Activated effector memory CD4-positive, alpha-beta T cell treated with anti-CD3 and anti-CD28 coated beads, Interleukin-2, amount 50 U/mL, for 16 hours (primary cell): ENCODE measurements at regions not wholly inside any gene's neighbourhood (a gene's known extent, or its start where the extent isn't known, plus 50 kb on each side); places are given as distances from the start of the nearest gene placed in this dataset.

Source experiments
- DNase-seq: peaks from one replicate; pipeline ENCODE4 v3.0.0-alpha.2; 2020

GRCh38 chr20:40486297-40486696 lies 202.7 kb downstream of the MAFB start:
- DNase-seq, result no peak

GRCh38 chr20:40481743-40482458 lies 207.1 kb downstream of the MAFB start:
- DNase-seq, result no peak

DNA sequence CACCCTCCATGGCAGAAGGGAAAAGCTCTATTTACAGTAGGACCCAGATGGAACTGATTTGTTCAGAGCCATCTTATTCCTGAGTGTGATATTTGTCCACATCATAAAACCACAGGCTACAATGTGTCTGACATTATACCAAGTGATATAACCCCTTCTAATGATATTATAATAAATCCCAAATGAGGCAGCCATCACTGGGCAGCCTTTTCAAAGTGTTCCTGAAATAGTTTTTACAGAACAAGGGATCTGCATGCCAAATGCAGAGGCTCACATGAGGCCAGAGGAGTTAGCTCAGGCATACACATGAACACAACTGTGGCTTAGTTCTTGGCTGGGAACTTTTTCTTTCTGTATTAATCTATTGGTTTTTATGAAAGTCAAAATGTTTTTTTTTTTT lies 207.7 kb downstream of the MAFB start:
- no peak for DNase-seq

- no peak for DNase-seq
Measured at GRCh38 chr20:40477805-40478204, 211.2 kb downstream of the MAFB start.

DNA sequence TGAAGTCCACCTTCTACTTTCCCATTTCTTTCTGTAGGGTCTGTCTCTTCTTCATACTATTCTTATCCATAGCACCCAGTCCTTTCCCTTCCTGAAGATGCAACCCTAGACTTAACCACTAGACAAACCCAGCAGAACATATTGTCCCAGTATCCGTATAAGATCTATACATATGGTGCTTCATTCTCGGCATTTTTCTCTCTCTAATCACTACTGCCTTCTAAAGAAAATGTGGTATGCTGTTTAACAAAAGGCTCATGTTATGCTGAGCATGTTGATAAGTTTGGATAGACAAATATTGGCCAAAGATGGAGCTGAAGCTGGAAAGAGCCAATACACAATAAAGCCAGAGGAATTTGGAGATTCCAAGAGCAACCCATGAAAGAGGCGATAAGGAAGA lies 212.6 kb downstream of the MAFB start:
- DNase-seq, result no peak

DNA sequence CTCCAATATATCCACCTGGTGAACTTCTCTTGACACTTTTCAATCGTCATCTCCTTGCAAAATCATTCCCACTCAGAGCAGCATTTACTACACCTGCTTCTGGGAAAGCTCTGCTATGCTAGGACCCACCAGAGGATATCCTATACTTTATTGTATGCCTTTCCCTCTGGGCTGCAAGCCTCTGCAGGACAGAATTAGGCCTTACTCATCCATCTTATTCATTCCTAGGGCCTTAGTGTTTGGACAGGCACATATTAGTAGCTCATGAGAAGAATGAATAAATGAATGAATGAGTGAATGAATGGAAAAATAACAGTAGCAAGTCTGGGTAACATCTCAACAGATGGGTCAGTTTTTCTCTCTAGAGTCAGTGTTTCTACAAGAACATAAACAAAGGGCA lies 216.1 kb downstream of the MAFB start:
- no peak for DNase-seq

- DNase-seq, result no peak
Measured at GRCh38 chr20:40471261-40471629, 217.8 kb downstream of the MAFB start.

GRCh38 chr20:40470445-40471260 lies 218.4 kb downstream of the MAFB start:
- DNase-seq, result no peak

- DNase-seq, result no peak
Measured at GRCh38 chr20:40468759-40469158, 220.3 kb downstream of the MAFB start.

- DNase-seq, result no peak
Measured at GRCh38 chr20:40467703-40468411, 221.2 kb downstream of the MAFB start.

- no peak for DNase-seq
Measured at GRCh38 chr20:40467067-40467466, 222.0 kb downstream of the MAFB start.

- no peak for DNase-seq
Measured at GRCh38 chr20:40464731-40465208, 224.3 kb downstream of the MAFB start.

GRCh38 chr20:40463171-40463570 lies 225.9 kb downstream of the MAFB start:
- DNase-seq, result no peak

- DNase-seq, result no peak
Measured at GRCh38 chr20:40462566-40462965, 226.5 kb downstream of the MAFB start.

- no peak for DNase-seq
Measured at GRCh38 chr20:40459299-40459698, 229.7 kb downstream of the MAFB start.

DNA sequence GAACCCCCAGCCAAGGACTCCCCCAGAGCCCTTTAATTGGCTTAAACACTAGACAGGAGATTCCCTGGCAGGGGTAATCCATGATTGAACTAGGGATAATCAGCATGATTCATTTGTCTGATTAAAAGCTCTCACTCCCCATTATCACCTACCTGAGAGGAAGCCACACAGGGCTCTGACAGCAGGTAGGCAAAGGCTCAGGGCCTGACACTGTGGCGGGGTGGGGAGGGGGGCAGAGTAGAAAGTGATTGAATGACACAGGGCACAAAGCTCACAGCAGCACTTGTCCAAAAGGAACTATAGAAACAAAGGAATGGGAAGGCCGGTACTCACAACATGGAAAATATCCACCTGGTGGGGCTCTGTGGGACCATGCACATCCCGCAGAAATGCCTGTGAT lies 231.6 kb downstream of the MAFB start:
- DNase-seq, result no peak

GRCh38 chr20:40452758-40453157 lies 236.3 kb downstream of the MAFB start:
- no peak for DNase-seq

GRCh38 chr20:40451552-40451951 lies 237.5 kb downstream of the MAFB start:
- DNase-seq, result no peak

- no peak for DNase-seq
Measured at GRCh38 chr20:40449974-40450616, 238.9 kb downstream of the MAFB start.

DNA sequence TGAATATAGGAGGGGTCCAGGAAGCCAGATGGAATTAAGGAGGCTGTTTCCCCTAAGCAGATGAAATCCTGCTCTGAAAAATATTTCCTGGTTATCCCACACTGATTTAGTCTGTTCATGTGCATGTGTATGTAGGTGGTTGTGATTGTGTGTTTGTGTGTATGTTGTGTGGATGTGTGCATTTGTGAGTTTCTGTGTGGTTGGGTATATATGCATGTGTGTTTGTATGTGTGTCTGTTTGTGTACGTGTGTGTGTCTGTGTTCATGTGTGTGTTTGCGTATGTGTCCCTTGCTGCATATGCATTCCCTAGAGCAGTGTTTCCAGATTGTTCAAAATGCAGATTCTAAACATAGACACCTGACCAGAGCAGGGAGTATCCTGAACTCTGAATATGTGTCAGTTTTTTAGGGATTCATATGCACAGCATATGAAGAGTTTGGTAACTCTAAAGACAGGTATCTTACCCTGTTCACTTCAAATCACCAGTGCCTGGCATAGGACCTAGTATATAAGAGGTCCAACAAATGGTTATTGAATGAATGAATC lies 239.8 kb downstream of the MAFB start:
- DNase-seq, result no peak

DNA sequence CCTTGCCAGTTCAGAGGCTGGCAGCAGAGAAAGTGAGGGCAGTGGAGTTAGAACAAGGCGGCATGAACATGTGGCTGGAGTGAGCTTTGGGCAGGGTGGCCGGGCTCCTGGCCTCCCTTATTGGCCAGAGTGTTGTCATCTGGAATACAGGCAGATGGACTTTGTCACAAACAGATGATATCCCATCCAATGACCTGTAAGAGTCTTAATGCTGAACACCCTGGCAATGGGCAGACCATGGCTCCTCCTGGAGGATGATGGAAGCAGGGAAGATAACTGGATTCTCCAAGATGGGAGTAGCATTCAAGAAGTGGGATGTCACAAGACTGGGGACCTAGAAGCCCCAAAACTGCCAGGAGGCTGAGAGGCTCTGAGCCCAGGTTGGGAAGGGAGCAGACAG lies 242.1 kb downstream of the MAFB start:
- DNase-seq, result no peak

DNA sequence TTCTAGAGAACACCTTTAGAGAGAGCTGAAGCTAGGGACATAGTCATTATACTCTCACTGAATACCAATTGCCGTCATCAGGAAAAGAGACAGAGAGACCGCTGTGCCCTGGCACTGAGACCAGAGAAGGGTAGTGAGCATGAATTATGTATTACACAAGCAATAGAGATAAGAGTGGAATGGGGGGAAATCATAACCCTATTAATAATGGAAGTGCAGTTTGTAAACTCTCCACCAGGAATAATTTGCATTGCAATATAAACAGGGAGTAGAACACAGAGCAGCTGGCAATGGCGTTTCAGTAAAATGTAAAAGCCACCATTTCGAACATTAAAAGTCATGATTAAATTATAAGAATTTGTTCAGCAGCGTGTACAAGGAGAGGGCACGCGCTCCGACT lies 244.5 kb downstream of the MAFB start:
- DNase-seq, result no peak

GRCh38 chr20:40443753-40444152 lies 245.3 kb downstream of the MAFB start:
- no peak for DNase-seq
